ENCODE measurements at regions not wholly inside any gene's neighbourhood (a gene's known extent, or its start where the extent isn't known, plus 50 kb on each side); places are given as distances from the start of the nearest gene placed in this dataset.

GRCh38 chr20:43255877-43256276, 66.2 kb upstream of the PTPRT start:
- no peak for DNase-seq (ENCODE audit: low read depth, low spot score)
- no peak overlapping the region for H3K27ac ChIP-seq

- no peak overlapping the region for H3K27ac ChIP-seq
- DNase-seq (ENCODE audit: low read depth, low spot score): no peak
Observed at GRCh38 chr20:43252761-43253160, 63.1 kb upstream of the PTPRT start.

- no peak for DNase-seq (ENCODE audit: low read depth, low spot score)
- no peak overlapping the region for H3K27ac ChIP-seq
Observed at GRCh38 chr20:43248341-43248740, 58.6 kb upstream of the PTPRT start.

GRCh38 chr20:43247361-43247760, 57.7 kb upstream of the PTPRT start:
- no peak overlapping the region for H3K27ac ChIP-seq
- no peak for DNase-seq (ENCODE audit: low read depth, low spot score)

- DNase-seq (ENCODE audit: low read depth, low spot score): no peak
Observed at GRCh38 chr20:43244647-43245046, 54.9 kb upstream of the PTPRT start.

GRCh38 chr20:43243672-43244269, 54.1 kb upstream of the PTPRT start:
- H3K27ac ChIP-seq: no peak overlapping the region
- no peak for DNase-seq (ENCODE audit: low read depth, low spot score)

More at GRCh38 chr20:43244647-43245046, 54.9 kb upstream of the PTPRT start:
- no peak overlapping the region for H3K27ac ChIP-seq

- H3K27ac ChIP-seq: no peak overlapping the region
- DNase-seq (ENCODE audit: low read depth, low spot score): no peak
Observed at GRCh38 chr20:43241057-43241702, 51.5 kb upstream of the PTPRT start.

Measured in epithelial cell of prostate (primary cell).